ENCODE measurements at regions not wholly inside any gene's neighbourhood (a gene's known extent, or its start where the extent isn't known, plus 50 kb on each side); places are given as distances from the start of the nearest gene placed in this dataset.
"Not testable (repeated sequence)": the region's sequence is repeated elsewhere in the genome, so short reads cannot be mapped to it uniquely, and the experiment has no call there.

DNA sequence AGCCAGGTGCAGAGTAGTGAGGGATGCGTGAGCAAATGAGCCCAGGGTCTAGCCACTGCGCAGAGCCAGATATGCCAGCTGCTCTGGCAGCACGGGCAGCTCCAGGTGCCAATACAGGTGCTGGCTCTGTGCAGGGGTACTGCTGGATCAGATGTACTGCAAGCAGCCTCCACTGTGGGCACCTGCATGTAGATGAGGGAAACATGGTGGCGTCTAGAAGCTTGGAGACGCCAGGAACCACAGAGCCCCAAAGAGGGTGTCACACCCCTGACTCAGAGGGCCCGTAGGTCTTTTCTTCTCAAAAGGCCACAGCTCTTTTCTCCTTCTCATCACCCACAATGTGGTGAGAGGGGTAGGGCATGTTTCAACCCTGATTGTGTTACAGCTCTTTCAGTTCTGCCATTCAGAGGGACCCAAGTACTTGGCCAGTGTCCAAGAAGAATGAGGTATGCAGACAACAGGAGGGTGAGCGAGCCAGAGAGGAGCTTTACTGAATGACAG is 244.4 kb upstream of the SLITRK1 start:
- DNase-seq (ENCODE audit: missing footprints) (peak; percentile 50), ATAC-seq (no peak)
- intact Hi-C loops (cut with DNase I): no loop called here

DNA sequence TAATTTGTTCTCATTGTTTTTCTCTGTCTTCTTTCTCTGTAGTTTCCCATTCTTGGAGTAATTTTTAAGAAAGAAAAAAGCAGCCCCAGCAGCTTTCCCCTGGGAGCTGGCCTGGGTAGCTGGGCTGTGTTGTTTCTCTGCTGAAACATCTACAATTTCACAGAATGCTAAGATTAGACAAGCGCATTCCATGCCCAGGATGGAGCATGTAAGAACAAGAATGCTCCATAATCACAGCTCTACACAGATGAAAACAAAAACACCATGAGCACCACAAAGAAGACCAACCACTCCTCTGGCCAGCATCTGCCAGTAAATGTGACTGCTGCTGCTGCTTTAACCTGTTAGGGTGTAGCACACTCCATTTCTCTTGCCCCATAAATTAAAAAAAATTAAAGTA is 239.2 kb upstream of the SLITRK1 start:
- intact Hi-C loops (cut with DNase I): no loop called here
- DNase-seq (ENCODE audit: missing footprints) (no peak), ATAC-seq (no peak)

DNA sequence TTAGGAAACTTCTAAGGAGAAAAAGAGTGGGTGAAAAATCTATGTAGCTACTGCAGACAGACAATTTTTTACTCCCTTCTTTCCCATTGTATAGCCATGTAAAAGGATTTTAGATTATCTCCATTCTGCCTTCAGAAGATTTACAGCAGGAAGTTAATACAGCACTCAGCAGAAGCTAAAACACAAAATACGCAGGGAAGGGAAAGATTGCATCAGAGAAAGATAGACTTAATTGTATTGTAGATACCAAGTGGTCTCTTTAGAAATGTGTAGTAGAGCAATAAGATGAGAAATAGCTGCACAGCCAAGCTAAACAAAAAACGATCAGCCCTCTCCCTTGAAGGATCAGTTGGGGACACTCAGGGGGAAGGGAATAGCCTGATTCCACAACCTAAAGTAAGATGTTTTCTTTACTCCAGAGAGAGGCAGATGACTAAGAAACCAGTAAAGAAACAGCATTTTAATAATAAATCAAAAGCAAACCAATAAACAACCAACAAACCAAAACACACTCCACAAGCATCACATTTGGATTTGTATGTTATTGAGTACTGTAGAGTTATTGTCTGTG is 236.7 kb upstream of the SLITRK1 start:
- ATAC-seq (no peak), DNase-seq (ENCODE audit: missing footprints) (no peak)
- intact Hi-C loops (cut with DNase I): no loop called here

DNA sequence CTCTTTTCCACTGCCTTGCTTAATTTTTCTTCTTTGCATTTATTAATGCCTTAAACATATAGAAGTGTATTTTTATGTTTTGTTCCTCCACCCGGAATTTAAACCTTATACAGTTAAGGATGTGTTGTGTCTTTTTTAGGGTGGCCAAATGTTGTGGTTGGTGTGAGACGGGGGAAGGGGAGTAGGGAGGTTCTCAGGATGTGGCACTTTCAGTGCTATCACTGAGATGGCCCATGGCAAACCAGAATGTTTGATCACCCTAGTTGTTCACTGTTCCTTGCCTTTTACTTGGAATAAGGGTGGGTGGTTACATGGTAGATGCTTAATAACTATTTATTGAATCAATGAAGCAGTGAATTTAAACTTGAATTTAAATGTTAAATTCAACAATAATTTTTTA is 216.0 kb upstream of the SLITRK1 start:
- no peak for DNase-seq (ENCODE audit: missing footprints)
- intact Hi-C loops (cut with DNase I): no loop called here
- no peak for ATAC-seq

DNA sequence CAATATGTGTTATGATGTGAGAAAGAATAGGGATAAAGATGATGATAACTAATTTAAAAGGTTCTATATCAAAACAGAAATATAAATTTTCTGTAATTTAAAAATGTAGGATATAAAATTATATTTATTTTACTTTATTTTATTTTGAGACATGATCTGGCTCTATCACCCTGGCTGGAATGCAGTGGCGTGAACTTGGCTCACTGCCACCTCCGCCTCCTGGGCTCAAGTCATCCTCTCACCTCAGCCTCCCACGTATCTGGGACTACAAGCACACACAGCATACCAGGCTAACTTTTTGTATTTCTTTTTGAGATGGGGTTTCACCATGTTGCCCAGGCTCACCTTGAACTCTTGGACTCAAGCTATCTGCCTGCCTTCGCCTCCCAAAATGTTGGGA is 214.9 kb upstream of the SLITRK1 start:
- intact Hi-C loops (cut with DNase I): no loop called here
- ATAC-seq: no peak

DNA sequence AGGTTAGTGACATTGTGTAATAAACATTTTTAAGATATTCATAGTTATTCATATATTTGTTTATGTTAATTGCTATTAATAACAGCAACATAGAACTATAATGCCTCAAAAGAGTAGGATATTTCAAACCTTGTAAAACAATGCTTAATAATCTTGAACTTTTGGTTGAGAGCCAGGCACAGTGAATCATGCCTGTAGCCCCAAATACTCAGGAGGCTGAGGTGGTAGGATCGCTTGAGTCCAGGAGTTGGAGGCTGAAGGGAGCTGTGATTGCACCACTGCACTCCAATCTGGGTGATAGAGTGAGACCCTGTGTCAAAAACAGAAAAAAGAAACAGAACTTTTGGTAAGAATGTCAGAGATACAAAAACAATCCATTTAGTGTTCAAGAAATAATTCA is 213.9 kb upstream of the SLITRK1 start:
- ATAC-seq: no peak
- intact Hi-C loops (cut with DNase I): no loop called here
- DNase-seq (ENCODE audit: missing footprints): no peak

More for the DNA sequence above, 214.9 kb upstream of the SLITRK1 start:
- DNase-seq (ENCODE audit: missing footprints): no peak

DNA sequence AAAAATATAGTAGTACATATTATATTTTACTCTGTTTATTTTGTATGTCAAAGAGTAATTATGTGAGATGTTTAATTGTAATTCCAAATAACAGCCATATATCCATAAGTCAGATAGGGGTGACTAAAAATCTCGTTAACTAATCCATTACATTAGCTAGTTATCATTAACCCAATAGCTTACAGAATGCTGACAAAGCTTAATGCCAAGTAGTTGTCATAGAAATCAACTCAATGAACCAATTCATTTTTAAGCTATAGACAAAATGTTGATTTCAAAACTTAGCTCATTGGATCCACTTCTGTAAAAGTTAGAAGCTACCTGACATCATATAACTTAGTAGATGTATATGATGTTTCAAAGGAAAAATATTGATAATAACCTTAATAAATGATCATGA is 206.7 kb upstream of the SLITRK1 start:
- intact Hi-C loops (cut with DNase I): no loop called here

DNA sequence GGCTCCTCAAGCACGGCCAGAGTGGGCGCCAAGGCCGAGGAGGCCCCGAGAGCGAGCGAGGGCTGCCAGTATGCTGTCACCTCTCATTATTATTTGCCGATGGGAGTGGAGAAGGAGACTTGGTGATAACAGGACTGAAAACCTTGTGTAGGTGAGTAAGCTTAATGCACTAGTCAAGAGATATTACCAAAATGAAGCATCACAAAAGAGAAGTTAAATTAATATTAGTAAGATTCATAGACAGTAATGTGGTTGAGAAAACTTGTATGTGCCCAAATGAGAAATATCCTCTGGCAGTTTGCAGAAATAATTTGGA is 204.5 kb upstream of the SLITRK1 start:
- ATAC-seq (no peak), DNase-seq (ENCODE audit: missing footprints) (no peak)
- intact Hi-C loops (cut with DNase I): no loop called here

More for the DNA sequence above, 206.7 kb upstream of the SLITRK1 start:
- no peak for ATAC-seq
- no peak for DNase-seq (ENCODE audit: missing footprints)

DNA sequence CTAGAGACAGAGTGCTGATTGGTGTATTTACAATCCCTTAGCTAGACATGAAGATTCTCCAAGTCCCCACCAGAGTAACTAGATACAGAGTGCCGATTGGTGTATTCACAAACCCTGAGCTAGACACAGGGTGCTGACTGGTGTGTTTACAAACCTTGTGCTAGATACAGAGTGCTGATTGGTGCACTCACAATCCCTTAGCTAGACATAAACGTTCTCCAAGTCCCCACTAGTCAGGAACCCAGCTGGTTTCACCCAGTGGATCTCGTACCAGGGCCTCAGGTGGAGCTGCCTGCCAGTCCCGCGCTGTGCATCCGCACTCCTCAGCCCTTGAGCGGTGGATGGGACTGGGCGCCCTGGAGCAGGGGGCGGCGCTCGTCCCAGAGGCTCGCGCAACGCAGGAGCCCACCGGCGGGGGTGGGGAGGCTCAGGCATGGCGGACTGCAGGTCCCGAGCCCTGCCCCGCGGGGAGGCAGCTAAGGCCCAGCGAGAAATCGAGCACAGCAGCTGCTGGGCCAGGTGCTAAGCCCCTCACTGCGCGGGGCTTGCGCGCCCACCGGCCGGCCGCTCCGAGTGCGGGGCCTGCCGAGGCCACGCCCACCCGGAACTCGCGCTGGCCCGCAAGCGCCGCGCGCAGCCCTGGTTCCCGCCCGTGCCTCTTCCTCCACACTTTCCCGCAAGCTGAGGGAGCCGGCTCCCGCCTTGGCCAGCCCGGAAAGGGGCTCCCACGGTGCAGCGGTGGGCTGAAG is 204.0 kb upstream of the SLITRK1 start:
- intact Hi-C loops (cut with DNase I); DNase-seq (ENCODE audit: missing footprints); ATAC-seq: not testable (repeated sequence)

DNA sequence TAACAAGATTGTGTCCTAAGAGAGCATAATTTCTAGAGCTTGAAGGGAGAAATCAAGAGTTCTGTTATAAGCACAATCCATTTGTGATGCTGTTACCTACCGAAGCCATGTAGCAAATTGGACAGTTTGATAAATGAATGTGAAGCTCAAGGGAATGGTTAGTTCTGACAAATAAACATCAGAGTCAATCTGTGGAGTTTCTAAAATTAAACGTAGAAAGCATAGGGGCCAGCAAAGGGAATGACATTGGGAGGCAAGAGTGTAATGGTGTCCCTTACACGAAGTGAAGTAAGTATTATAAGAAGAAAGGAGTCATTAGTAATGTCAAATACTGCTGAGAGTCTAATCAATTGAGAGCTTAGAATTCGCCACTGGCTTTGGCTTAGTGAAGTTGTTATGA is 200.2 kb upstream of the SLITRK1 start:
- DNase-seq (ENCODE audit: missing footprints): no peak
- ATAC-seq: no peak
- intact Hi-C loops (cut with DNase I): no loop called here

DNA sequence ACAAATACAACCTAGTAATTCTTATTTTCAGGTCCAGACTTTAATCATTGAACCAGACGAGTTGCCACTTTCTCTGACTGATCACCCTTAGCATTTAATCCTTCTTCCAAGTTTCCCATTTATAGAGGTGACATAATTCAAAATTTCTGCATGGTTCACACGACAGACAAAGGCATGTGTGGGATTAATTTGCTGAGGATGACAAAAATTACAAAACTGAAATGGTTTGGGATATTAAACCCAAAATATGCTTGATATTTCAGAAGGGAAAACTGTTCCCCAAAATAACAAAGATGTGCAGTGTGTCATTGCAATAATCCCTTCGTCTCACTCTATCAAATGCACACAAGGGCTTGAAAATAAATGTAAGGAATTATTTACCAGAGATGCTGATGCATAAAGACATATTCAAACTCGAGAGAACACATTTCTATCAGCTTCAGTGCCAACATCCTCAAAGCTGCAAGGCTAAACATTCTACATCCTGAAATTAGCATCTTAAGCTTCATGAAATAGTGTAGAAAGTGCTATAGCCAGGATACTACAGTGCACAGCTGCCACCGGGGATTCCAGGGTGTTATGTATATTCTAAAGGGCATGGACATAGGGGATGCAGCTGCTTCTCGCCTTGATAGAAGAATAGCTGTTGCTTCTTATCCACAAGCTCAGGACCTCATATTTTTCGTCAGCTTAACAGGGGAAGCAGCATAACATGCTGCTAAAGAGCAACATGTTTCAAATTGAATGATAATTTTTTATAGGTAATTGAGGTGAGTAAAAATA is 198.7 kb upstream of the SLITRK1 start:
- ATAC-seq: no peak
- intact Hi-C loops (cut with DNase I): no loop called here

DNA sequence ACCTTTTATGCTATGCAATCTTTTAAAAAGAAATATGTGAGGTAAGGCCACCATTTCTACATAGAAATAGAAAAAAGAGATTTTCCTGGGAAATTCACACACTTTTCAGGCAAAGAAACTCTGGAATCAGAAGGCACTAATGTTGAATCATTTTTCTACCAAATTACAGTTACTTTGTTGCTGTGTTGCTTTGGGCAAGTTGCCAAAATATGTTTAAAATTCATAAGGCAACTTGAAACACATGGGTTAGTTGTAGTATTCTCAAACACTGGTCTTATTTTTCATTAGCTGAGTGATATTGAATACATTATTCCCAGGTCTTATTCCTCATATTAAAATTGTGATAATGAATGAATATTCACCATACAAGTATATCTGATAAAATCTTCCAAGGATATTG is 195.0 kb upstream of the SLITRK1 start:
- intact Hi-C loops (cut with DNase I): no loop called here
- DNase-seq (ENCODE audit: missing footprints) (no peak), ATAC-seq (no peak)

More for the DNA sequence above, 198.7 kb upstream of the SLITRK1 start:
- no peak for DNase-seq (ENCODE audit: missing footprints)

DNA sequence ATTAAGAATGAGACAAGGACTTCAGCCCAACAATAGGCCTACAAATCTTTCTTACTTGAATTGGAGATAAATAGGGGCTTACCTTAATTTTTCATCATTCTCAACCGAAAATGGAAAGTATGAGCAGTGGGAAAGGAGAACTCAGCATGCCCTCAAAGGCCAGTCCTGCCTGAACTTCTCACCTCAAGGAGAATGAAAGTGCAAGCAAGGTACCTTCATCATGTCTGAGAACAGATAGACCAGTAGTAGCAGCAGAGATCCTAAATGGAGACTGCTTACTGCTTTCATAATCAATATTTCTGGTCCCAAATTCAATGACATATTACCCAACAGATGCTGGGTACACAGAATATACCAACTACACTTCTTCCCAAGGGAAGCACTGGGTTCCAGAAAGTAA is 194.0 kb upstream of the SLITRK1 start:
- ATAC-seq: no peak
- no peak for DNase-seq (ENCODE audit: missing footprints)
- intact Hi-C loops (cut with DNase I): no loop called here

DNA sequence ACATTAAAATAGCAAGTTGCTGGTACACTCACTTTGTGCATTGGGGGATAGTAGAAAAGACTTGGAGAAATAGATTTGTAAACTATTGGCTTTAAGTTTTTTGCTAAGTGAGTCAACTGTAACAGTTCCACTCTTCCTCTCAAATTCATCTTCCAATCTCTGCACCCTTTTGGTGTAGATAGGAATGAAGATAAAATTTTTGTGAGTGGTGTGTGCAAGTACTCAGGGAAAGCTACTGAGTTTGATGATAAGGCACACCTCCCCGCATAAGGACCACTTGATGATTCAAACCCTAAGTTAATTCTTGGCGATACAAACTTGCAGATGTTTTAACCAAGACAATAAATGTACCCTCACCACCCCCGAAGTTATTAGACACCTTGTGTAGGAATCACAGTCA is 168.3 kb upstream of the SLITRK1 start:
- DNase-seq (ENCODE audit: missing footprints): no peak
- no peak for ATAC-seq
- intact Hi-C loops (cut with DNase I): no loop called here

DNA sequence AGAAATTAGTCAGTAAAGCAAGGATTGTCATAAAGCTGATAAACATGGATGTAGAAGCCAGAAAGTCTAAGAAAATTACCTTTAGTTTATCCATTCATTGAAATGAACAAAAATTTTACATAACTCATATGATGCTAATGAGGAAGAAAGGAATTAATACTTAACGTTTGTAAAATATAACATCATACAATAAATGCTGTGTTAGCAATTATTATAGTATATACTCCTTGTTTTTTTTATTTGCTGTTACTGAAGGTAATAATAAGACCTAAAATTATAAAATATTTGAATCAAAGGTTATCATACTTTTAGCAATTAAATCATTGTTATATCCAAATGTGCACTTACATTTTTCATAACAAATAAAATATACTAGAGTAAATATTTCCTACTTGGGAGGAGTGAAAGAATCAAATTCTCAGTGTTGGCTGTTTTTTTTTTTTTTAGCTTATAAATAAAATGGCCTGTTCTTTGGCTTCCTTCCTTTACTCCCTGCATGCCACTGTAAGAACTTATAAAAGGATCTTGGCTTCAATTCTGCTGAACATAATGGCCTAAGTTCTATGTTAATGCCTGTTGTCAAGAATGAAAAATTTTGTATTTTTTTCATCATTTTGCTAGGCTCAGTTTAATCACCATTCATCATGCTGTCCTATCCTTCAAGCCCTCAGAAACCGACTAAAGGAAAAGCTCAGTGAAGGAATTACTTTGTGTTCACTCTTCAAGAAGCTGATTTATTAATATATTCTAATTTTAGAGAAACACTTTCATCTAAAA is 167.4 kb upstream of the SLITRK1 start:
- no peak for DNase-seq (ENCODE audit: missing footprints)
- no peak for ATAC-seq

DNA sequence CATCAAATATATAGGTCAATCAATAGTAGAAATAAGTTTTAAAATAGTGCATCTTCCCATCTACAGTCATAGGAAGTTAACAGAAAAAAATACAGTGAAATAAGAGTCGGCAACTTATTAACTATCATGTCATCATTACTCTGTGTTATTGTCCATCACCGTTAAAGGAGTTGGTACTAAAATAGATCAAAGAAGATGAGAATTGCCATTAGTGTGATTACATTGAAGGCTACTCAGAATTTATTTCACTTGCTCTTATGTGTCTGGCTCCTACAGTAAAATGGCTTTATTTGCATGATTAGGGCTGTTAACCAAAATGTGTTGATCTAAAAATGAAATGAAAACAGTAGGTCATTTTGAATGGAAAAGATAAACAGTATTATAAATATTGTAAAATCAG is 162.5 kb upstream of the SLITRK1 start:
- ATAC-seq (no peak), DNase-seq (ENCODE audit: missing footprints) (no peak)
- intact Hi-C loops (cut with DNase I): no loop called here

More for the DNA sequence above, 167.4 kb upstream of the SLITRK1 start:
- intact Hi-C loops (cut with DNase I): no loop called here

DNA sequence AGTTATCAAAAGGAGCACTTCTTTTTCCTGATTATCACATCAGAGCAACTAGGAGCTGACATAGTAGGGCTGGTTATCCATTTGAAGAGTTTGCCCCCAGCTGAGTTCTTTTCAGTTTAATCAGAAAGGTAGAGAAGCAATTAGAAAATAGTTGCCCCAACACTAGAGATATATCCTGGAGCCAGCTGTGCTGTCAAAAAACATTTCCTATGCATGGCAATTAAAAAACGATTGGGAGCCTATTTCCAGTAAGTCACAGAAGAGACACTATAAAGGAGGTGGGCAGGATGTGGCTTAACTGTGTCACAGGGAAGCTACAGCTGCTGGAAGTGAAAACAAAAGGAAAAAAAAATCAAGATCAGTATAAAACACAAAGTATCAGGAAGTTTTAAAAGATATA is 155.7 kb upstream of the SLITRK1 start:
- intact Hi-C loops (cut with DNase I): no loop called here
- ATAC-seq: no peak
- no peak for DNase-seq (ENCODE audit: missing footprints)

DNA sequence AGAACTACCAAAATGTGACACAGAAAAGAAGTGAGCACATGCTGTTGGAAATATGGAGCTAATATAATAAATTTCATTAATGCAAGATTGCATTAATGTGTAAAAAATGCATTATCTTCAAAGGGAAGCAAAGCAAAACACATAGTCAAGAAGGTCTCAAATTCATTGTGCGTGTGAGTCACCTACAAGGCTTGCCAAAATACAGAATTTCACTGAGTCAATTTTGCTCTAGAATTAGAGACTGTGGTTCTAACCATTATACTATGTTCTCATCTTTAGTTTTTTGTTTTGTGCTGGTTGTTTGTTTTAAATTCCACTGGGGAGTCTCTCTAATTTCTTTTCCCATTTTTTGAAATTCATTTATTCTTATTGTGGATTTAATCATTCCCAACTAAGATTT is 149.8 kb upstream of the SLITRK1 start:
- ATAC-seq (no peak), DNase-seq (ENCODE audit: missing footprints) (no peak)
- intact Hi-C loops (cut with DNase I): no loop called here

DNA sequence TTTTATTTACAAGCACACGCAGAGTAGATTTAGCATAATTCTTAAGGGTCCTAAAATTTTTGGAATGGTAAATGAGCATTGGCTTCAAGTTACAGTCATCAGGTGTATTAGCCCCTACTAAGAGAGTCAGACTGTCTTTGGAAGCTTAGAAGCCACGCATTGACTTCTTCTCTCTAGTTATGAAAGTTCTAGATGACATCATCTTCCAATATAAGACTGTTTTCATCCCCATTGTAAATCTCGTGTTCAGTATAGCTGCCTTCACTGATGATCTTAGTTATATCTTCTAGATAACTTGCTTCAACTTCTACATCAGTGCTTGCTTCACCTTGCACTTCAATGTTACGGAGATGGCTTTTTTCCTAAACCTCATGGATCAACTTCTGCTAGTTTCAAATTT is 148.8 kb upstream of the SLITRK1 start:
- ATAC-seq: no peak
- intact Hi-C loops (cut with DNase I): no loop called here
- no peak for DNase-seq (ENCODE audit: missing footprints)

Measured in Right ventricle myocardium inferior (tissue), 1 donor.